ENCODE measurements at regions not wholly inside any gene's neighbourhood (a gene's known extent, or its start where the extent isn't known, plus 50 kb on each side); places are given as distances from the start of the nearest gene placed in this dataset.
"Not testable (repeated sequence)": the region's sequence is repeated elsewhere in the genome, so short reads cannot be mapped to it uniquely, and the experiment has no call there.

DNA sequence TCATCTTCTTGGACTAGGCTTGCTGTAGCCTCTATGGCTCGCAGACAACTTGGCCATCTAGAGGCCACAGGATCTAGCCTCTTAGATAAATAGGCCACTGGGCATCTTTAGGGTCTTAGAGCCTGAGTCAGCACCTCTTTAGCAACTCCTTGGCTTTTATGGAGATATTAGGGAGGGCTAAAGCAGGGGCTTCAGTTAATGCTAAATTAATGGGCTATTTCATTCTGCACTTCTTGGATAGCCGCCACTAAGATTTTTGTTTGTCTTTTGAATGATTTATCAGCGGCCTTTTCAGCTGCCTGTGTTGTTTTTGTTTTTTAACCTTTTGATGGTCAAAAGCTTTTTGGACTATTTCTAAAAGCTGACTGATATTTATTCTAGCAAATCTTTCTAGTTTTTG is 118.3 kb downstream of the UNC93B1 start:
- CTCF ChIA-PET = interaction anchor here (2.3 kb wide), 1 partner anchor 70 kb away, joined by 13 read pairs; no protein-coding TSS in a partner anchor
- not testable (repeated sequence) for H3K36me3 Mint-ChIP-seq (ENCODE audit: low read depth); H3K9me3 Mint-ChIP-seq; H3K27me3 Mint-ChIP-seq; DNase-seq
- Mint-ChIP-seq H3K4me1 (peaks cover 29% of the 10 kb centered on the region), H3K4me3 (peak overlapping the region; percentile 80), H3K27ac (peak overlapping the region; percentile 99)
- POLR2A ChIA-PET = interaction anchor here (1.1 kb wide), 1 partner anchor 154 kb away, joined by 3 read pairs; no protein-coding TSS in a partner anchor

DNA sequence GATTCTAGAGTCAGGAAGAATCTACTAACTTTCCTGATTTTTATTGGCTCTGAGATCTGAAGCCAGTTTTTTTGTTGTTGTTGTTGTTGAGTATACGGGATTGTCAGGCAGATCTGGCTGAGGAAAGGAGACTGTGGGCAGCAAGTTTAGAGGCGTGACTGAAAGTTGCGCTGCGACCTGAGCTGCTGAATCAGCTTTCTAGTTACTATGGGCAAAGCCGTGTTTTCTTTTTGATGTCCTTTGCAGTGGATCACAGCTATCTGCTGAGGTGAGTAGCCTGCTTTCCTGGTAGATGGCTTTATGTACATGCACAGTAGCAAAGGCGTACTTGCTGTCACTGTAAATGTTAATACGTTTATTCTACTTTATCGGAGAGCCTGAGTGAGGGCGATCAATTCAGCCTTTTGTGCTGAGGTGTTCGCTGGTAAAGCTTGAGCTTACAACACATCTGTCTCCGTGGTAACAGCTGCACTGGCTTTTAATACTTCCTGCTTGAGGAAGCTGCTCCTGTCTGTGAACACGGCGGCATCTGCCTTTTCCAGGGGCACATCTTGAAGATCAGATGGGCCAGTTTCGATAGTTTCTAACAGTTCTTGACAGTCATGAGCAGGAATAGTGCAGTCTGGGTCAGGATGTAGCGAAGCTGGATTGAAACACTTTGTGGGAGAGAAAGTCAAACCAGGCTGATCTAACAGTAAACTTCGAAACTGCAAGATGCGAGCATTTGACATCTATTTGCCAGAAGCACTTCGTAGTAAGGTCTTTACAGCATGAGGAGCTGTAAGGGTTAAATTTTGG is 118.9 kb downstream of the UNC93B1 start:
- Mint-ChIP-seq H3K27ac (peak overlapping the region; percentile 99), H3K4me1 (peaks cover 29% of the 10 kb centered on the region), H3K4me3 (peak overlapping the region; percentile 80)
- not testable (repeated sequence) for H3K27me3 Mint-ChIP-seq; H3K9me3 Mint-ChIP-seq; H3K36me3 Mint-ChIP-seq (ENCODE audit: low read depth)
- ChIA-PET POLR2A (interaction anchor here (0.7 to 1.2 kb wide), 3 partner anchors 12 to 156 kb away, joined by 3 read pairs; no protein-coding TSS in a partner anchor), CTCF (interaction anchor here (1.5 to 2.3 kb wide), 3 partner anchors 71 to 321 kb away, joined by 3 to 13 read pairs (median 4); no protein-coding TSS in a partner anchor)
- peak; percentile 64 for DNase-seq

DNA sequence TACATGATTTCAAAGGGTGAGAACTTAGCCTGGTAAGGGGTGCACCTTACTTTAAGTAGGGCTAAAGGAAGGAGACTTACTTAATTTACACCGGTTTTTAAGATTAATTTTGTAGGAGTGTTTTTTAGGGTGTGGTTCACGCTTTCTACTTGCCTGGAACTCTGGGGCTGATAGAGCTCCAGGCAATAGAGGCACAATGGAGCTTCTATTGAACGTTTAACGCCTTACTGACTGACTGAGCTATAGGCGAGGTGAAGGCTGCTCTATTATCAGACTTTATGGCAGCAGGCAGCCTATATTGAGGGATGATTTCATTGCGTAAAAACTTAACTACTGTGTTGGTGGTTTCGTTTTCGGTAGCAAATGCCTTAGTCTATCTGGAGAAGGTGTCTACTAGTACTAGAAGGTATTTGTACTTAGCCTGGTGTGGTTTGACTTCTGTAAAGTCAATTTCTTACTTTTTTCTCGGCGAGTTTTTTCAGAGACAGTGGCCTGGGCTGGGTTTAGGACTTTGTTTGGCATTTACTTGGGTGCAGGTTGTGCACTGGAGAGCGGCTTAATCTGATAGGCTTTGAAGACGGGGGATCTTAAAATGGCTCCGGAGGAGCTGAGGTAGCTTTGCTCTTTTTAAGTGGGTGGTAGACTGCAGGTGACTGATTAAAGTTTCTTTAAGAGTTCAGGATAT is 119.7 kb downstream of the UNC93B1 start:
- H3K9me3 Mint-ChIP-seq; H3K36me3 Mint-ChIP-seq (ENCODE audit: low read depth); H3K27me3 Mint-ChIP-seq: not testable (repeated sequence)
- Mint-ChIP-seq H3K4me1 (peaks cover 29% of the 10 kb centered on the region), H3K27ac (peak overlapping the region; percentile 99), H3K4me3 (peak overlapping the region; percentile 80)
- ChIA-PET POLR2A (interaction anchor here (0.7 to 1.2 kb wide), 2 partner anchors 11 to 156 kb away, joined by 3 read pairs; no protein-coding TSS in a partner anchor), CTCF (interaction anchor here (1.5 to 2.3 kb wide), 3 partner anchors 71 to 322 kb away, joined by 3 to 13 read pairs (median 4); no protein-coding TSS in a partner anchor)
- peak; percentile 39 for DNase-seq

DNA sequence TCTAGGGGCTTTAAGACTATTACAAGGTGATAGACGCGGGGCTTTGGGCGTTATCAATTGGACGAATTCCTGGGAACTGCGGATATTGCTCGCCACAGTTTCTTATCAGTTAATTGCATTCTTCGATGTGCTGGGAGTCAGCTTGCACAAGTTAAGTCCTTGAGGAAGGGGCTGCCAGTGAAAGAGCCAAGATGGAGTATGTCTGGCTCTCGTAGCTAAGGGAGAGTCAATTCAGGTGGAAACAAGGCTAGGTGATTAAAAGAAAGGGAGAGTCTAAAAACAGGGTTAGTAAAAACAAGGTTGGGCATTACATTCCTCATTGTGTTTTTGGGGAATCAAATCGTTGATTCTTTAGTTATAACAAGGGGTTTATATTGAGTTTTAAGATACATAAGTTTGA is 121.6 kb downstream of the UNC93B1 start:
- H3K4me3 Mint-ChIP-seq; H3K36me3 Mint-ChIP-seq (ENCODE audit: low read depth); H3K9me3 Mint-ChIP-seq; H3K27ac Mint-ChIP-seq; H3K27me3 Mint-ChIP-seq; CTCF ChIA-PET; DNase-seq; POLR2A ChIA-PET: not testable (repeated sequence)
- H3K4me1 Mint-ChIP-seq = peaks cover 36% of the 10 kb centered on the region

DNA sequence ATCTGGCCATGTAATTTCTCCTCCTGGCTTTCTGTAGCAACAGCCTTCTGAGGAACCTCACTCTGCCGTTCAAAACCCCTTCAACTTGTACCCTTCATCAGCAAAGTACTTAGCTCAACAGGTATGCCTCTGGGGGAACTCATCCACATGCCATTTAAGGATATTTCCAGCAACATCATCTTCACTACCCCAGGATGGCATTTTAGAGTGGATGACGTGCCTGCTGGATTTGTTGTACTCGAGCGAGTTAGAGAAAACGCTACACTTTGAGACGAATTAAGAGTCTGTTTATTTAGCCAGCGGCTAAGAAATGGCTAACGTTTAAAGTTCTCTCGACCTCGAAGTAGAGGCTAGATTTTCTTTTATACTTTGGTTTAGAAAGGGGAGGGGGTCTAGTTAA is 122.1 kb downstream of the UNC93B1 start:
- POLR2A ChIA-PET; H3K27ac Mint-ChIP-seq; H3K4me3 Mint-ChIP-seq; H3K36me3 Mint-ChIP-seq (ENCODE audit: low read depth); H3K27me3 Mint-ChIP-seq; DNase-seq; CTCF ChIA-PET; H3K9me3 Mint-ChIP-seq: not testable (repeated sequence)
- H3K4me1 Mint-ChIP-seq = peaks cover 37% of the 10 kb centered on the region

DNA sequence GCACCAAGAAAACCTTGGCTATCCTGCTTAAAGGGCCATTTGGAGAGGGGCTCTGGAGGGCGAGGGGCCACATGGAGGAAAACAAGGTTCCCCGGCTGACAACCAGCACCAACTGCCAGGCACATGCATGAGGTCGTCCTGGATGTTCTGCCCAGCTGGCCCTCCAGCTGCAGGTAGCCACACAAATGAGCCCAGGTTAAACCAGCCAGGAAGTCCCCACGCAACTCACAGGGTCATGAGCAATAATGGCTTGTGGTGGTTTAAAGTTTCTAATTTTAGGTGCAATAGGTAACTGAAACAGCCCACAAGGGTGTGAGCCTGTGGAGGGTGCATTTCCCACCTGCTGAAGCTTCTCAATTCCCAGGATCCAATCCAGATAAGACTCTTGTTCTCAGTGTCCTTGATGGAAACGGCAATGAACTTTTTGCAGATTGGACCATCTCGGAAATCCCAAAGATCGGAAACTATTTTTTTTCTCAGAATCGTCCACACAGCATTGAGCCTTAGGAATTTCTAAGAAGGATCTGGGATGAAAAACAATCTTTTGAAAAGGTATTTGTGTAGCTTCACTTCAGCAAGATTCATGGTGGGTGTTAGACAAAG is 123.2 kb downstream of the UNC93B1 start:
- POLR2A ChIA-PET; DNase-seq; H3K27me3 Mint-ChIP-seq; H3K9me3 Mint-ChIP-seq; CTCF ChIA-PET; H3K36me3 Mint-ChIP-seq (ENCODE audit: low read depth); H3K27ac Mint-ChIP-seq; H3K4me3 Mint-ChIP-seq: not testable (repeated sequence)
- H3K4me1 Mint-ChIP-seq = peaks cover 29% of the 10 kb centered on the region

DNA sequence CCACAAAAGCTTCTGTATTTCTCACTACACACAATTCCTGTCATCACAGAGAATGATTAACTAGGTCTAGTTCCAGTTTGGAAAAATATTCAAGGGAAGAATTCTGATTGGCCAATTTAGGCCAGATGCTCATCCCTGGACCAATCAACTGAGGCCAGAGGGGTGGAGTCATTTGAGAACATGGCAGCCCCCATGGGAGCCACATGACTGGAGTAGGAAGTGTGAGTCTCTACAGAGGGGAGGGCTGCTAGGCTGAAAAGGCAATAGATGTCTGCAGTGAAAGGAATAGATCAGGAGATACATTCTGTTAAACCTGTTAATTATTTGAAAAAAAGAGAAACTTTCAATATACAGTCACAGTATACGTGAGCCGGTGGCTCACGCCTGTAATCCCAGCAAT is 125.2 kb downstream of the UNC93B1 start:
- POLR2A ChIA-PET; H3K27ac Mint-ChIP-seq; H3K27me3 Mint-ChIP-seq; DNase-seq; CTCF ChIA-PET; H3K36me3 Mint-ChIP-seq (ENCODE audit: low read depth); H3K4me3 Mint-ChIP-seq; H3K9me3 Mint-ChIP-seq: not testable (repeated sequence)
- peaks cover 13% of the 10 kb centered on the region for H3K4me1 Mint-ChIP-seq

DNA sequence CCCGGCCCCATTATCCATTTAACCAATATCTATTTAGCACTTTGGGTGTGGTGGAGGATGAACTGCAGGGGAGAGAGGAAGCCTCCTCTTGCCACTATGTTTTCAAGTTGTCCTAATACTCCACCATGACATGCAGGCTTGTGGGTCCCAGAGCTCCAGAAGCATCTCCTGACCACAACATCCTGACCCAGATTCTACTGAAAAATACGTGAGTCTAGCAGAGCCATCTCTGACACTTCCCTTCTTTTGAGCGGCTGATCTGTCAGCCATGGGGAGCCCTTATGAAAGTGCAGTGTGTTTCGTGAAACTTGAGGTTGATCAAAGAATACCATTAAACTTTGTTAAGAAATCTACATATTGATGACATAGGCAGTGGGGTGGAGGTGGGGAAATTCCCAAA is 126.6 kb downstream of the UNC93B1 start:
- H3K4me3 Mint-ChIP-seq = not testable (repeated sequence)

DNA sequence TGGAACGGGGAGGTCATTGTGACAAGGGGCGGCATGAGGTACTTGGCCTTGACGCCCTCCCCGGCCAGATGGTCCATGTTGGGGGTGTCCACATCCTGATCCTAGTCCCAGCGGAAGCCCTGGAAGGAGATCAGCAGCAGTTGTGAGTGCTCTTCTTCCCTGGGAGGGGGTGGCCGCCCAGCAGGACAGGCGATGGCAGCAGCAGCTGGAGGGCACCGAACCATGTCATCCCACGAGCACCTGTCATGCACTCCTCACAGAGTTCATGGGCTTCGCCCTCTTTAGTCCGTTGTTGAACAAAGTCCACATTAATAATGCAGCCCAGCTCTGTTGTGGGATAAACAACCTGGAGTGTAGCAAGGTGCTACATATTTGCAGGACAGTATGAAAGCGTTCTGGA is 130.7 kb downstream of the UNC93B1 start:
- DNase-seq; H3K36me3 Mint-ChIP-seq (ENCODE audit: low read depth); H3K4me3 Mint-ChIP-seq; H3K4me1 Mint-ChIP-seq; CTCF ChIA-PET; H3K9me3 Mint-ChIP-seq; H3K27ac Mint-ChIP-seq: not testable (repeated sequence)
- POLR2A ChIA-PET = interaction anchor here (1.3 kb wide), 1 partner anchor 11 kb away, joined by 3 read pairs; no protein-coding TSS in a partner anchor
- H3K27me3 Mint-ChIP-seq = peaks cover 12% of the 10 kb centered on the region

More for the DNA sequence above, 126.6 kb downstream of the UNC93B1 start:
- H3K36me3 Mint-ChIP-seq (ENCODE audit: low read depth); H3K9me3 Mint-ChIP-seq; POLR2A ChIA-PET; H3K27me3 Mint-ChIP-seq; CTCF ChIA-PET; DNase-seq; H3K4me1 Mint-ChIP-seq; H3K27ac Mint-ChIP-seq: not testable (repeated sequence)

DNA sequence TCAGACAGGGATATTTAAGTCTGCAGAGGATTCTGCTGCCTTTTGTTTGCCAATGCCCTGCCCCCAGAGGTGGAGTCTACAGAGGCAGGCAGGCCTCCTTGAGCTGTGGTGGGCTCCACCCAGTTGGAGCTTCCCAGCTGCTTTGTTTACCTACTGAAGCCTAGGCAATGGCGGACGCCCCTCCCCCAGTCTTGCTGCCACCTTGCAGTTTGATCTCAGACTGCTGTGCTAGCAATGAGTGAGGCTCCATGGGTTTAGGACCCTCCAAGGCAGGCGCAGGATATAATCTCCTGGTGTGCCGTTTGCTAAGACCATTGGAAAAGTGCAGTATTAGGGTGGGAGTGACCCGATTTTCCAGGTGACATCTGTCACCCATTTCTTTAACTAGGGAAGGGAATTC is 132.7 kb downstream of the UNC93B1 start:
- H3K4me3 Mint-ChIP-seq; H3K4me1 Mint-ChIP-seq; POLR2A ChIA-PET; DNase-seq; H3K36me3 Mint-ChIP-seq (ENCODE audit: low read depth); H3K27ac Mint-ChIP-seq; H3K9me3 Mint-ChIP-seq; CTCF ChIA-PET: not testable (repeated sequence)
- peaks cover 19% of the 10 kb centered on the region for H3K27me3 Mint-ChIP-seq

DNA sequence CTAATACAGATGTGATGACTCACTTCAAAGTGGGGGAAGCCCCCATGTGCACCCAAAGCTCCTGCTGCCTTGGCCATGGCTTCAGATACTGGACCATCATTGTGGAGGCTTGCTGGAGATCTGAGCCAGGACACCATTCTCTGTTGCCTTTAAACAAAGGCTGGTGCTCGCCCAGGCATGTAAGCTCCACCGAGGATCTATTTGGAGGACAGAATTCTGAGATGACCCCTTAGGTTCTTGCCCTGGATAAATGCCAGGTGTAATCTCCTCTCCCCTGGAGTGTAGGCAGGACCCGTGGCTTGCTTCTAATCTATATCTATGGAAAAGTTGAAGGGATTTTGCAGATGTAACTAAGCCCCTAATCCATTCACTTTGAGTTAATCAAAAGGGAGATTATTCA is 141.0 kb downstream of the UNC93B1 start:
- H3K27ac Mint-ChIP-seq; H3K4me3 Mint-ChIP-seq; H3K9me3 Mint-ChIP-seq; DNase-seq; H3K4me1 Mint-ChIP-seq; POLR2A ChIA-PET; H3K36me3 Mint-ChIP-seq (ENCODE audit: low read depth); CTCF ChIA-PET: not testable (repeated sequence)
- H3K27me3 Mint-ChIP-seq = peaks cover 10% of the 10 kb centered on the region

DNA sequence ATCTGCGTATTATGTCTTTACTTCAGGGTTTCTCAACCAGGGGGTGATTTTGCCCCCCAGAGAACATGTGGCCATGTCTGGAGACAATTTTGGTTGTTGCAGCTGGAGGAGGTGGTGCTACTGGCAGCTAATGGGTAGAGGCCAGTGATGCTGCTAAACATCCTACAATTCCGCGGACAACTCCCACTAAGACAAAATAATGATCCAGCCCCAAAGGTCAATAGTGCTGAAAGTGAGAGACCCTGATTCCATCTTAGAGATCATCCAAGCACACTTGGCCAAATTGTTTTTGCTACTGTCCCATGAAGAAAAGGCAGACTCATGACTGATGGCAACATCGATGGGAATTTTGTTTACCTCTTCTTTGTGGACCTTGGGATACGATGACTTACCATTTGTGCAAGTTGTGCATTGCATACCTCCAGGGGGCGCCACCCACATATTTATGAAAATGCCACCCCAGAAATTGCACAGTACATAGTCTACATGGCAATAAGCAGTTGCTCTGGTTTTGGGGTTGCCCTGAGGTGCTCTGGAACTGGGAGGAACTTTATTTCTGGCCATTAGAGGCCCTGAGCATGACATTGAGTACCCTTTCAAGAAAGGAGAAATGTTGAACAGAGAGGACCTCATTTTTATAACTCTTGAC is 144.3 kb downstream of the UNC93B1 start:
- POLR2A ChIA-PET; H3K9me3 Mint-ChIP-seq; H3K4me3 Mint-ChIP-seq; H3K27me3 Mint-ChIP-seq; CTCF ChIA-PET; H3K36me3 Mint-ChIP-seq (ENCODE audit: low read depth); H3K4me1 Mint-ChIP-seq; H3K27ac Mint-ChIP-seq: not testable (repeated sequence)
- peak; percentile 66 for DNase-seq

DNA sequence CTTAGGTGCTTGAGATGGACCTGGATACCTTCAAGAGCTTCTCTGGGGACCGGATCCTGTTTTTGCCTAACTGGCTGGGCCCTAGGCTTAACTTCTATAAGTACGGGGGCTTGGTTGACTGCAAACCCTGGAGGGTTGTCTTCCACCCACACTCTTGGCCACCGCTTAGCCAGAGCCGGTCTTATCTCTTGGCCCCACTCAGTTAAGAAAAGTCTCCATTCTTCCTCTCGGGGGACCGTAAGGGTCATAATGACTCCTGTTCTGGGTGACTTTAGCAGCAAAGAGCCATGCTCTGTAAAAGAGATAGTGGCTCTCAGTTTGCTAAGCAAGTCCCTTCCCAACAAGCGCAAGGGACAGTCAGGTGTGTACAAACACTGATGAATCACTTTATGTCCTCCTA is 153.2 kb downstream of the UNC93B1 start:
- H3K4me1 Mint-ChIP-seq; H3K36me3 Mint-ChIP-seq (ENCODE audit: low read depth); H3K4me3 Mint-ChIP-seq; H3K27ac Mint-ChIP-seq; H3K9me3 Mint-ChIP-seq; CTCF ChIA-PET; DNase-seq; POLR2A ChIA-PET: not testable (repeated sequence)
- peaks cover 20% of the 10 kb centered on the region for H3K27me3 Mint-ChIP-seq
